ENCODE measurements at regions not wholly inside any gene's neighbourhood (a gene's known extent, or its start where the extent isn't known, plus 50 kb on each side); places are given as distances from the start of the nearest gene placed in this dataset.
"Not testable (repeated sequence)": the region's sequence is repeated elsewhere in the genome, so short reads cannot be mapped to it uniquely, and the experiment has no call there.

GRCh38 chr4:23969635-23970145 is 79.8 kb upstream of the PPARGC1A start:
- TF ChIP-seq CTCF (IDR thresholded peaks at IDR 0.05; ENCODE audit: unreplicated experiment), result no peak
- Mint-ChIP-seq H3K4me3 (ENCODE audit: unreplicated experiment) (no peak overlapping the region), H3K4me1 (ENCODE audit: insufficient read depth, unreplicated experiment) (peaks cover 4% of the 10 kb centered on the region), H3K27me3 (ENCODE audit: insufficient read depth, unreplicated experiment) (no peaks in the 10 kb centered on the region), H3K36me3 (ENCODE audit: insufficient read depth, unreplicated experiment) (peaks cover 6% of the 10 kb centered on the region), H3K9me3 (ENCODE audit: unreplicated experiment) (no peaks in the 10 kb centered on the region), H3K27ac (ENCODE audit: low read depth, unreplicated experiment) (no peak overlapping the region)
- intact Hi-C loops (cut with micrococcal nuclease), result no loop called here
- POLR2A ChIA-PET, result no interaction called here
- no TSS peak for BruUV-seq (replicated peaks)
- CTCF ChIA-PET, result interaction anchor here (0.6 kb wide), 1 partner anchor 45 kb away, joined by 3 read pairs; no protein-coding TSS in a partner anchor
- DNase-seq (ENCODE audit: unreplicated experiment), result no peak

DNA sequence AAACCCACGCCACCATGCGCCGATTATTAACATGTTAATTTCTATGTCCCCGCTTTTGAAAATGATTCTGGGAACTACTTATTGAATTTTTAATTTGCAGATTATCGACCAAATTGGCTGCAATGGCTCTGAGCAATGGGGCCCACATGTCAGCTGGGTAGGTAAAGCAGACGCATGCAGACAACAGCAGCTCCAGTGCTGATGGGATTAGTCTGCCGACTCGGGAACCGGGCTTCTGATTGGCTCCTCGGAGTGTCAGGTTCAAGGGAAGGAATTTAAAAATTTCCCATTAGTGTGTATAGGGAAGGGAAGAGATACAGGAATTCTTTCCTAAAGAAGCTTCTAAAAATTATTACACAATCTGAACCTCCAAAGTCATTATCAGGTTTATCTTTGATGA is 77.4 kb upstream of the PPARGC1A start:
- Mint-ChIP-seq H3K36me3 (ENCODE audit: insufficient read depth, unreplicated experiment) (peaks cover 6% of the 10 kb centered on the region), H3K27ac (ENCODE audit: low read depth, unreplicated experiment) (no peak overlapping the region), H3K4me3 (ENCODE audit: unreplicated experiment) (no peak overlapping the region), H3K27me3 (ENCODE audit: insufficient read depth, unreplicated experiment) (no peaks in the 10 kb centered on the region), H3K9me3 (ENCODE audit: unreplicated experiment) (no peaks in the 10 kb centered on the region), H3K4me1 (ENCODE audit: insufficient read depth, unreplicated experiment) (peaks cover 4% of the 10 kb centered on the region)
- no TSS peak for BruUV-seq (replicated peaks)
- CTCF ChIA-PET, result interaction anchor here (0.7 to 2.2 kb wide), 4 partner anchors 11 to 1045 kb away, joined by 3 to 12 read pairs (median 3); no protein-coding TSS in a partner anchor
- intact Hi-C loops (cut with micrococcal nuclease), result no loop called here
- no peak for TF ChIP-seq CTCF (IDR thresholded peaks at IDR 0.05; ENCODE audit: unreplicated experiment)
- DNase-seq (ENCODE audit: unreplicated experiment), result no peak
- POLR2A ChIA-PET, result no interaction called here

- no peak for TF ChIP-seq CTCF (IDR thresholded peaks at IDR 0.05; ENCODE audit: unreplicated experiment)
- ChIA-PET CTCF (interaction anchor here (1.2 to 2.2 kb wide), 3 partner anchors 11 to 452 kb away, joined by 3 to 12 read pairs (median 3); no protein-coding TSS in a partner anchor), POLR2A (no interaction called here)
- no TSS peak for BruUV-seq (replicated peaks)
- no peaks in the 10 kb centered on the region for H3K9me3 Mint-ChIP-seq (ENCODE audit: unreplicated experiment)
- no peak overlapping the region for H3K27ac Mint-ChIP-seq (ENCODE audit: low read depth, unreplicated experiment)
- no peak overlapping the region for H3K4me3 Mint-ChIP-seq (ENCODE audit: unreplicated experiment)
- peak; percentile 35 for DNase-seq (ENCODE audit: unreplicated experiment)
- H3K4me1 Mint-ChIP-seq (ENCODE audit: insufficient read depth, unreplicated experiment), result peaks cover 4% of the 10 kb centered on the region
- H3K36me3 Mint-ChIP-seq (ENCODE audit: insufficient read depth, unreplicated experiment), result peaks cover 6% of the 10 kb centered on the region
- no peaks in the 10 kb centered on the region for H3K27me3 Mint-ChIP-seq (ENCODE audit: insufficient read depth, unreplicated experiment)
- intact Hi-C loops (cut with micrococcal nuclease), result no loop called here
These were observed 76.9 kb upstream of the PPARGC1A start for GRCh38 chr4:23966725-23967124.

DNA sequence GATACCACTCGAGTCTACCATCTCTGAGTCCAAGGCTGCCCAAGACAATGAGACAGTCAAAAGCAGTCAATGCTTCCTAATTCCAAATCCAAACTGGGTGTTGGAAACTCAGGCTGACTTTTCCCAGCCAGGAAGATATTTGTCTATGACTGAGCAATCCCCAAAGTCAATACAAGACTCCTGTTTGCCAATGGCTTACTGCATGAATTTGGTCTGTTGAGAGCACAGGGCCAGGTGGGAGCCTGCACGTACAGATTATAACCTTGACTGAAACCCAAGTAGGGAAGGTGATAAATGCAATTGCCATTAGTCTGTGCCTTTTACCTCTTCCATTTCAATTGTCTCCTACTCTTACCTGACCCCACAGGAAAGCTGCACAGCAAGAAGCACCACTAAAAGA is 72.6 kb upstream of the PPARGC1A start:
- no peak for TF ChIP-seq CTCF (IDR thresholded peaks at IDR 0.05; ENCODE audit: unreplicated experiment)
- no peaks in the 10 kb centered on the region for H3K27me3 Mint-ChIP-seq (ENCODE audit: insufficient read depth, unreplicated experiment)
- no peaks in the 10 kb centered on the region for H3K4me1 Mint-ChIP-seq (ENCODE audit: insufficient read depth, unreplicated experiment)
- ChIA-PET CTCF (no interaction called here), POLR2A (no interaction called here)
- intact Hi-C loops (cut with micrococcal nuclease), result no loop called here
- no TSS peak for BruUV-seq (replicated peaks)
- no peak for DNase-seq (ENCODE audit: unreplicated experiment)
- no peak overlapping the region for H3K4me3 Mint-ChIP-seq (ENCODE audit: unreplicated experiment)
- H3K36me3 Mint-ChIP-seq (ENCODE audit: insufficient read depth, unreplicated experiment), result no peaks in the 10 kb centered on the region
- H3K9me3 Mint-ChIP-seq (ENCODE audit: unreplicated experiment), result no peaks in the 10 kb centered on the region
- no peak overlapping the region for H3K27ac Mint-ChIP-seq (ENCODE audit: low read depth, unreplicated experiment)

- H3K27me3 Mint-ChIP-seq (ENCODE audit: insufficient read depth, unreplicated experiment); H3K4me3 Mint-ChIP-seq (ENCODE audit: unreplicated experiment); DNase-seq (ENCODE audit: unreplicated experiment); H3K27ac Mint-ChIP-seq (ENCODE audit: low read depth, unreplicated experiment); intact Hi-C loops (cut with micrococcal nuclease); CTCF ChIA-PET; BruUV-seq (replicated peaks); H3K4me1 Mint-ChIP-seq (ENCODE audit: insufficient read depth, unreplicated experiment); H3K36me3 Mint-ChIP-seq (ENCODE audit: insufficient read depth, unreplicated experiment); POLR2A ChIA-PET; H3K9me3 Mint-ChIP-seq (ENCODE audit: unreplicated experiment): not testable (repeated sequence)
These were observed 71.5 kb upstream of the PPARGC1A start for GRCh38 chr4:23961395-23961794.
